Mesothelial cell of epicardium (in vitro differentiated cells): ENCODE measurements at regions not wholly inside any gene's neighbourhood (a gene's known extent, or its start where the extent isn't known, plus 50 kb on each side); places are given as distances from the start of the nearest gene placed in this dataset.

ENCODE experiments used
- DNase-seq, 2 experiments: peaks; one replicate each; pipeline ENCODE4 v3.0.0; 2021; ENCODE audit warnings: low spot score in 2 of 2; ENCODE audit not compliant: unreplicated experiment in 2 of 2
- H3K27ac Mint-ChIP-seq: 2 replicates; pipeline ENCODE4 v1.8.0; 2021; ENCODE audit warnings: mixed read lengths
- H3K27me3 Mint-ChIP-seq: 2 replicates; pipeline ENCODE4 v1.8.0; 2021; ENCODE audit warnings: low read depth, mixed read lengths
- H3K36me3 Mint-ChIP-seq: 2 replicates; pipeline ENCODE4 v1.8.0; 2021; ENCODE audit warnings: mixed read lengths
- H3K4me1 Mint-ChIP-seq: 2 replicates; pipeline ENCODE4 v1.8.0; 2021; ENCODE audit warnings: mixed read lengths
- H3K4me3 Mint-ChIP-seq: 2 replicates; pipeline ENCODE4 v1.8.0; 2021; ENCODE audit warnings: mild to moderate bottlenecking, moderate library complexity, mixed read lengths
- H3K9me3 Mint-ChIP-seq: 2 replicates; pipeline ENCODE4 v1.8.0; 2021; ENCODE audit warnings: mixed read lengths
- CTCF ChIP-seq: fragments of 200-600 bp; sonication (generic); IDR thresholded peaks from one replicate; pipeline ENCODE4 v1.5.0; 2021; ENCODE audit warnings: antibody characterized with exemption; ENCODE audit not compliant: unreplicated experiment

GRCh38 chr22:47813661-47814060 is 1051.2 kb downstream of the TBC1D22A start:
- H3K27me3 Mint-ChIP-seq: no peaks in the 10 kb centered on the region
- DNase-seq: no peak
- no peaks in the 10 kb centered on the region for H3K36me3 Mint-ChIP-seq
- peaks cover 25% of the 10 kb centered on the region for H3K9me3 Mint-ChIP-seq
- no peaks in the 10 kb centered on the region for H3K4me1 Mint-ChIP-seq
- no peak overlapping the region for H3K27ac Mint-ChIP-seq
- no peak for TF ChIP-seq CTCF
- H3K4me3 Mint-ChIP-seq: no peak overlapping the region

- Mint-ChIP-seq H3K4me3 (no peak overlapping the region), H3K4me1 (no peaks in the 10 kb centered on the region), H3K36me3 (no peaks in the 10 kb centered on the region), H3K9me3 (peaks cover 13% of the 10 kb centered on the region), H3K27me3 (no peaks in the 10 kb centered on the region), H3K27ac (no peak overlapping the region)
- TF ChIP-seq CTCF: no peak
- no peak for DNase-seq
These were observed 1049.5 kb downstream of the TBC1D22A start for GRCh38 chr22:47811971-47812370.

GRCh38 chr22:47810505-47811500 is 1048.4 kb downstream of the TBC1D22A start:
- no peaks in the 10 kb centered on the region for H3K36me3 Mint-ChIP-seq
- H3K9me3 Mint-ChIP-seq: peaks cover 4% of the 10 kb centered on the region
- DNase-seq: no peak
- no peak overlapping the region for H3K27ac Mint-ChIP-seq
- no peaks in the 10 kb centered on the region for H3K27me3 Mint-ChIP-seq
- no peak overlapping the region for H3K4me3 Mint-ChIP-seq
- H3K4me1 Mint-ChIP-seq: no peaks in the 10 kb centered on the region
- no peak for TF ChIP-seq CTCF

GRCh38 chr22:47808886-47809620 is 1046.6 kb downstream of the TBC1D22A start:
- Mint-ChIP-seq H3K9me3 (no peaks in the 10 kb centered on the region), H3K36me3 (no peaks in the 10 kb centered on the region), H3K27ac (no peak overlapping the region), H3K4me3 (no peak overlapping the region), H3K4me1 (no peaks in the 10 kb centered on the region), H3K27me3 (no peaks in the 10 kb centered on the region)
- TF ChIP-seq CTCF: no peak
- no peak for DNase-seq

- Mint-ChIP-seq H3K4me3 (no peak overlapping the region), H3K36me3 (no peaks in the 10 kb centered on the region), H3K9me3 (peaks cover 6% of the 10 kb centered on the region), H3K4me1 (no peaks in the 10 kb centered on the region), H3K27me3 (no peaks in the 10 kb centered on the region), H3K27ac (no peak overlapping the region)
- no peak for DNase-seq
- TF ChIP-seq CTCF: no peak
These were observed 1045.8 kb downstream of the TBC1D22A start for GRCh38 chr22:47808236-47808635.
